IMR-90 (cell line): ENCODE measurements at regions not wholly inside any gene's neighbourhood (a gene's known extent, or its start where the extent isn't known, plus 50 kb on each side); places are given as distances from the start of the nearest gene placed in this dataset.

ENCODE experiments used
- ATAC-seq: fragments of 200-7000 bp; cut with Tn5 transposase; 2 replicates; pipeline ENCODE4 v1.9.1; 2020; ENCODE audit warnings: low read depth, mild to moderate bottlenecking, moderate library complexity
- BruUV-seq: library from RNA; stranded (reverse); fragments of 400-500 nt; replicated peaks from 2 replicates; lab custom pipeline; 2021; lab: Mats Ljungman, UMichigan
- CTCF ChIA-PET: fragments of 300-600 bp; formaldehyde crosslinking; extraction: SDS; loops from one replicate; lab custom pipeline; 2021; ENCODE audit warnings: antibody characterized with exemption; lab: Yijun Ruan, JAX
- POLR2A ChIA-PET: fragments of 300-600 bp; sonication (Branson Sonifier 250); formaldehyde crosslinking; loops from one replicate; lab custom pipeline; 2022; ENCODE audit warnings: antibody characterized with exemption; ENCODE audit not compliant: unreplicated experiment; lab: Charles Lee
- DNase-seq: peaks from one replicate; pipeline ENCODE4 v3.0.0; 2013
- H2AFZ ChIP-seq: replicated peaks from 2 replicates; pipeline ENCODE3; 2013; ENCODE audit warnings: low read length, mild to moderate bottlenecking; ENCODE audit not compliant: poor library complexity
- H2AK5ac ChIP-seq: 2 replicates; pipeline ENCODE4 v1.6.1; 2013; ENCODE audit warnings: low read depth, low read length, inconsistent platforms
- H2AK9ac ChIP-seq: replicated peaks from 2 replicates; pipeline ENCODE3; 2013; ENCODE audit warnings: mild to moderate bottlenecking, low read depth, low read length, moderate library complexity; ENCODE audit not compliant: poor library complexity
- H2BK120ac ChIP-seq: 2 replicates; pipeline ENCODE4 v1.6.1; 2013; ENCODE audit warnings: low read depth, low read length, inconsistent platforms
- H2BK15ac ChIP-seq: 3 replicates; pipeline ENCODE4 v1.6.1; 2013; ENCODE audit warnings: low read depth, low read length, inconsistent platforms
- H2BK20ac ChIP-seq: 2 replicates; pipeline ENCODE4 v1.6.1; 2013; ENCODE audit warnings: low read depth, mild to moderate bottlenecking, inconsistent platforms, low read length, moderate library complexity
- H2BK5ac ChIP-seq: 2 replicates; pipeline ENCODE4 v1.6.1; 2013; ENCODE audit warnings: mild to moderate bottlenecking, low read depth, low read length, inconsistent platforms; ENCODE audit not compliant: poor library complexity, severe bottlenecking
- H3K14ac ChIP-seq: replicated peaks from 2 replicates; pipeline ENCODE4 v1.6.1; 2013; ENCODE audit warnings: low read depth, low read length, inconsistent platforms
- H3K18ac ChIP-seq: 2 replicates; pipeline ENCODE4 v1.6.1; 2013; ENCODE audit warnings: low read depth, low read length, control low read depth
- H3K23ac ChIP-seq: 2 replicates; pipeline ENCODE4 v1.6.1; 2013; ENCODE audit warnings: low read depth, low read length, inconsistent platforms
- H3K27ac ChIP-seq: 2 replicates; pipeline ENCODE4 v1.5.1; 2013; ENCODE audit warnings: mild to moderate bottlenecking, control low read depth, low read length; ENCODE audit not compliant: insufficient read depth
- H3K27me3 ChIP-seq: 2 replicates; pipeline ENCODE4 v1.6.1; 2013; ENCODE audit warnings: low read length; ENCODE audit not compliant: control insufficient read depth, insufficient read depth
- H3K36me3 ChIP-seq: 2 replicates; pipeline ENCODE4 v1.6.1; 2013; ENCODE audit warnings: low read length, mixed read lengths; ENCODE audit not compliant: control insufficient read depth, insufficient read depth
- H3K4ac ChIP-seq: 2 replicates; pipeline ENCODE4 v1.6.1; 2013; ENCODE audit warnings: low read depth, low read length, inconsistent platforms
- H3K4me1 ChIP-seq: 2 replicates; pipeline ENCODE4 v1.6.1; 2013; ENCODE audit warnings: low read length, mixed read lengths; ENCODE audit not compliant: control insufficient read depth, insufficient read depth
- H3K4me2 ChIP-seq: 2 replicates; pipeline ENCODE4 v1.6.1; 2013; ENCODE audit warnings: low read depth, mild to moderate bottlenecking, control low read depth, low read length, moderate library complexity
- H3K4me3 ChIP-seq: 2 replicates; pipeline ENCODE4 v1.5.1; 2013; ENCODE audit warnings: low read depth, mild to moderate bottlenecking, control low read depth, low read length, moderate library complexity; ENCODE audit not compliant: insufficient read depth
- H3K56ac ChIP-seq: 2 replicates; pipeline ENCODE4 v1.6.1; 2013; ENCODE audit warnings: low read length, inconsistent platforms; ENCODE audit not compliant: insufficient read depth; ENCODE audit errors: extremely low read depth
- H3K79me1 ChIP-seq, 2 experiments: 2 replicates each; pipeline ENCODE4 v1.6.1; 2013; ENCODE audit warnings: low read length in 2 of 2, inconsistent platforms in 1 of 2, low read depth in 1 of 2
- H3K9ac ChIP-seq: 2 replicates; pipeline ENCODE4 v1.6.1; 2013; ENCODE audit warnings: low read depth, low read length, control low read depth
- H3K9me1 ChIP-seq: 2 replicates; pipeline ENCODE4 v1.6.1; 2013; ENCODE audit warnings: low read length, inconsistent platforms; ENCODE audit not compliant: insufficient read depth
- H3K9me3 ChIP-seq: 2 replicates; pipeline ENCODE4 v1.6.1; 2013; ENCODE audit warnings: low read length; ENCODE audit not compliant: control insufficient read depth, insufficient read depth
- H4K20me1 ChIP-seq: 2 replicates; pipeline ENCODE4 v1.6.1; 2013; ENCODE audit warnings: low read length, inconsistent platforms; ENCODE audit not compliant: insufficient read depth
- H4K5ac ChIP-seq: 2 replicates; pipeline ENCODE4 v1.6.1; 2013; ENCODE audit warnings: mild to moderate bottlenecking, low read depth, low read length, control low read depth
- H4K8ac ChIP-seq, 2 experiments: 2 replicates each; pipeline ENCODE4 v1.6.1; 2013; ENCODE audit warnings: low read depth in 2 of 2, low read length in 2 of 2, control low read depth in 1 of 2, inconsistent platforms in 1 of 2
- H4K91ac ChIP-seq: 2 replicates; pipeline ENCODE4 v1.6.1; 2013; ENCODE audit warnings: low read depth, low read length, inconsistent platforms; ENCODE audit not compliant: insufficient read depth
- CEBPB ChIP-seq: IDR thresholded peaks from 2 replicates; pipeline ENCODE4 v1.6.1; 2012; ENCODE audit warnings: low read depth, low read length, improper control_type of control experiment
- CHD1 ChIP-seq: IDR thresholded peaks from 2 replicates; pipeline ENCODE4 v1.6.1; 2012; ENCODE audit warnings: low read depth, low read length, improper control_type of control experiment
- MXI1 ChIP-seq: IDR thresholded peaks from 2 replicates; pipeline ENCODE4 v1.6.1; 2012; ENCODE audit warnings: low read depth, mild to moderate bottlenecking, low read length, moderate library complexity, borderline replicate concordance
- NFE2L2 ChIP-seq: fragments of 150-350 bp; IDR thresholded peaks from 2 replicates; pipeline ENCODE4 v1.6.1; 2016; ENCODE audit warnings: low read depth, mild to moderate bottlenecking, low read length
- POLR2A ChIP-seq: IDR thresholded peaks from 2 replicates; pipeline ENCODE4 v1.6.1; 2012; ENCODE audit warnings: mild to moderate bottlenecking, low read depth, low read length
- RFX5 ChIP-seq: IDR thresholded peaks from 2 replicates; pipeline ENCODE4 v1.8.0; 2012; ENCODE audit warnings: low read depth, mild to moderate bottlenecking, low read length, moderate library complexity
- SMC3 ChIP-seq: fragments of 150-350 bp; IDR thresholded peaks from 2 replicates; pipeline ENCODE4 v1.6.1; 2016; ENCODE audit warnings: low read depth, mild to moderate bottlenecking, antibody characterized with exemption, low read length, moderate library complexity
- USF2 ChIP-seq: fragments of 150-350 bp; IDR thresholded peaks from 2 replicates; pipeline ENCODE4 v1.6.1; 2017; ENCODE audit warnings: mild to moderate bottlenecking, antibody characterized with exemption, low read length, low read depth
- WGBS, 2 experiments: methylation state at CpG; one replicate each; pipeline versions ENCODE4 v1.1.5 to v1.1.7; 2013; ENCODE audit warnings: missing lambda C conversion rate in 2 of 2; ENCODE audit not compliant: insufficient read length in 1 of 2; ENCODE audit errors: extremely low coverage in 2 of 2; 5-methylcytosine and 5-hydroxymethylcytosine counted together
- dilution Hi-C: fragments of 300-500 bp; cut with HindIII; formaldehyde crosslinking; loops from one replicate; pipeline ENCODE4 v1.14.3; 2018; ENCODE audit warnings: low sequenced_read_pairs; ENCODE audit not compliant: unreplicated experiment
- in situ Hi-C: fragments of 300-500 bp; cut with MboI; formaldehyde crosslinking; loops from 3 replicates; pipeline ENCODE4 v1.14.3; 2019; ENCODE audit warnings: low sequenced_read_pairs, inconsistent platforms, mixed read lengths
- intact Hi-C: fragments of 100-400 bp; cut with micrococcal nuclease; formaldehyde crosslinking; loops from 2 replicates; pipeline ENCODE4 v1.10.0; 2022
- TF ChIP-seq, protein P1 (sequence below): conservative IDR thresholded peaks from 2 replicates; pipeline ENCODE4 v1.5.1; 2012; ENCODE audit warnings: mild to moderate bottlenecking, low read depth, low read length, improper control_type of control experiment

- H2AK9ac ChIP-seq: no peak overlapping the region
- H3K9me1 ChIP-seq: no peaks in the 10 kb centered on the region
- no peak overlapping the region for H3K56ac ChIP-seq
- TF ChIP-seq POLR2A (no peak), CHD1 (no peak), CEBPB (no peak), MXI1 (no peak), NFE2L2 (no peak), RFX5 (no peak), SMC3 (no peak), USF2 (no peak)
- TF ChIP-seq, protein P1, sequence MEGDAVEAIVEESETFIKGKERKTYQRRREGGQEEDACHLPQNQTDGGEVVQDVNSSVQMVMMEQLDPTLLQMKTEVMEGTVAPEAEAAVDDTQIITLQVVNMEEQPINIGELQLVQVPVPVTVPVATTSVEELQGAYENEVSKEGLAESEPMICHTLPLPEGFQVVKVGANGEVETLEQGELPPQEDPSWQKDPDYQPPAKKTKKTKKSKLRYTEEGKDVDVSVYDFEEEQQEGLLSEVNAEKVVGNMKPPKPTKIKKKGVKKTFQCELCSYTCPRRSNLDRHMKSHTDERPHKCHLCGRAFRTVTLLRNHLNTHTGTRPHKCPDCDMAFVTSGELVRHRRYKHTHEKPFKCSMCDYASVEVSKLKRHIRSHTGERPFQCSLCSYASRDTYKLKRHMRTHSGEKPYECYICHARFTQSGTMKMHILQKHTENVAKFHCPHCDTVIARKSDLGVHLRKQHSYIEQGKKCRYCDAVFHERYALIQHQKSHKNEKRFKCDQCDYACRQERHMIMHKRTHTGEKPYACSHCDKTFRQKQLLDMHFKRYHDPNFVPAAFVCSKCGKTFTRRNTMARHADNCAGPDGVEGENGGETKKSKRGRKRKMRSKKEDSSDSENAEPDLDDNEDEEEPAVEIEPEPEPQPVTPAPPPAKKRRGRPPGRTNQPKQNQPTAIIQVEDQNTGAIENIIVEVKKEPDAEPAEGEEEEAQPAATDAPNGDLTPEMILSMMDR: no peak
- no peak overlapping the region for H3K27ac ChIP-seq
- POLR2A ChIA-PET: no interaction called here
- H3K4me1 ChIP-seq: no peaks in the 10 kb centered on the region
- intact Hi-C loops (no loop called here), in situ Hi-C loops (no loop called here), dilution Hi-C loops (no loop called here)
- H3K4ac ChIP-seq: no peak overlapping the region
- H3K4me2 ChIP-seq: no peak overlapping the region
- no peak overlapping the region for H2BK120ac ChIP-seq
- no peak overlapping the region for H4K5ac ChIP-seq
- WGBS, 2 experiments: no CpG with 5 or more reads among the region's 5 CpGs
- no peak overlapping the region for H3K4me3 ChIP-seq
- no peaks in the 10 kb centered on the region for H3K27me3 ChIP-seq
- no peak overlapping the region for H2AK5ac ChIP-seq
- no peaks in the 10 kb centered on the region for H3K79me1 ChIP-seq
- H3K14ac ChIP-seq: no peak overlapping the region
- H2BK15ac ChIP-seq: no peak overlapping the region
- H2BK20ac ChIP-seq: no peak overlapping the region
- no TSS peak for BruUV-seq
- H3K9ac ChIP-seq: no peak overlapping the region
- H3K18ac ChIP-seq: no peak overlapping the region
- no peak overlapping the region for H4K91ac ChIP-seq
- H2BK5ac ChIP-seq: no peak overlapping the region
- H4K8ac ChIP-seq: no peak overlapping the region
- no peak overlapping the region for H2AFZ ChIP-seq
- ATAC-seq (no peak), DNase-seq (no peak)
- no peak overlapping the region for H3K23ac ChIP-seq
- H3K36me3 ChIP-seq: no peaks in the 10 kb centered on the region
- peaks cover 8% of the 10 kb centered on the region for H3K9me3 ChIP-seq
- CTCF ChIA-PET: no interaction called here
- H4K20me1 ChIP-seq: no peaks in the 10 kb centered on the region
Measured at GRCh38 chr12:74015118-74015517, 522.5 kb upstream of the ATXN7L3B start.
